Karpas-422 (cell line): ENCODE measurements at regions not wholly inside any gene's neighbourhood (a gene's known extent, or its start where the extent isn't known, plus 50 kb on each side); places are given as distances from the start of the nearest gene placed in this dataset.

Experiments
- DNase-seq: peaks from one replicate; pipeline ENCODE4 v3.0.0-alpha.2; 2015
- H2AFZ ChIP-seq: fragments of 200-600 bp; sonication (generic); 2 replicates; pipeline ENCODE4 v1.6.1; 2014; ENCODE audit warnings: antibody characterized with exemption, low read length, mixed read lengths
- H3K27ac ChIP-seq: fragments of 200-600 bp; sonication (generic); 2 replicates; pipeline ENCODE4 v1.5.1; 2014; ENCODE audit warnings: mild to moderate bottlenecking, low read length, moderate library complexity
- H3K27me3 ChIP-seq: fragments of 200-600 bp; sonication (generic); 2 replicates; pipeline ENCODE4 v1.6.1; 2014; ENCODE audit warnings: low read length, mixed read lengths
- H3K36me3 ChIP-seq: fragments of 200-600 bp; sonication (generic); 2 replicates; pipeline ENCODE4 v1.6.1; 2014; ENCODE audit warnings: low read length, mixed read lengths; ENCODE audit not compliant: insufficient read depth
- H3K4me1 ChIP-seq: fragments of 200-600 bp; sonication (generic); 2 replicates; pipeline ENCODE4 v1.6.1; 2014; ENCODE audit warnings: mild to moderate bottlenecking, low read length, mixed read lengths
- H3K4me2 ChIP-seq: fragments of 200-600 bp; sonication (generic); 2 replicates; pipeline ENCODE4 v1.6.1; 2014; ENCODE audit warnings: low read length, low read depth, mild to moderate bottlenecking; ENCODE audit not compliant: poor library complexity, severe bottlenecking
- H3K4me3 ChIP-seq: fragments of 200-600 bp; sonication (generic); 2 replicates; pipeline ENCODE4 v1.5.1; 2014; ENCODE audit warnings: mild to moderate bottlenecking, antibody characterized with exemption, low read length, mixed read lengths
- H3K79me2 ChIP-seq: fragments of 200-600 bp; sonication (generic); 2 replicates; pipeline ENCODE4 v1.6.1; 2014; ENCODE audit warnings: mild to moderate bottlenecking, low read length, mixed read lengths
- H3K9ac ChIP-seq: fragments of 200-600 bp; sonication (generic); 2 replicates; pipeline ENCODE4 v1.6.0; 2014; ENCODE audit warnings: low read length
- H3K9me2 ChIP-seq: fragments of 200-600 bp; sonication (generic), shearing (Covaris generic); replicated peaks from 2 replicates; pipeline ENCODE4 v1.6.0; 2014; ENCODE audit warnings: mild to moderate bottlenecking, low read length, moderate library complexity; ENCODE audit not compliant: insufficient read depth
- H3K9me3 ChIP-seq: fragments of 300-700, 200-600 bp; sonication (generic); 2 replicates; pipeline ENCODE4 v1.6.1; 2014; ENCODE audit warnings: low read length, mixed read lengths
- H4K20me1 ChIP-seq: fragments of 200-600 bp; sonication (generic); 2 replicates; pipeline ENCODE4 v1.6.1; 2014; ENCODE audit warnings: mild to moderate bottlenecking, antibody characterized with exemption, low read length, low read depth; ENCODE audit not compliant: insufficient read depth

GRCh38 chr21:14903172-14903865 lies 161.5 kb downstream of the NRIP1 start:
- no peak overlapping the region for H3K4me2 ChIP-seq
- H3K9me3 ChIP-seq: peaks cover 11% of the 10 kb centered on the region; the same call in 1 of the 2 replicates
- no peak overlapping the region for H3K9ac ChIP-seq
- H2AFZ ChIP-seq: no peak overlapping the region
- no peak overlapping the region for H3K4me3 ChIP-seq
- H3K27me3 ChIP-seq: no peaks in the 10 kb centered on the region
- H3K27ac ChIP-seq: no peak overlapping the region
- no peak for DNase-seq
- no peaks in the 10 kb centered on the region for H3K36me3 ChIP-seq
- no peaks in the 10 kb centered on the region for H3K79me2 ChIP-seq
- no peaks in the 10 kb centered on the region for H3K4me1 ChIP-seq
- H3K9me2 ChIP-seq: no peaks in the 10 kb centered on the region
- H4K20me1 ChIP-seq: no peaks in the 10 kb centered on the region

GRCh38 chr21:14901482-14901958 lies 163.3 kb downstream of the NRIP1 start:
- Histone ChIP-seq H3K9me2 (no peaks in the 10 kb centered on the region), H3K4me1 (no peaks in the 10 kb centered on the region), H3K4me3 (no peak overlapping the region), H4K20me1 (no peaks in the 10 kb centered on the region), H3K9me3 (peaks cover 9% of the 10 kb centered on the region; the same call in 1 of the 2 replicates), H3K36me3 (no peaks in the 10 kb centered on the region), H3K27ac (no peak overlapping the region), H3K27me3 (no peaks in the 10 kb centered on the region), H3K4me2 (no peak overlapping the region), H3K9ac (no peak overlapping the region), H3K79me2 (no peaks in the 10 kb centered on the region), H2AFZ (no peak overlapping the region)
- DNase-seq: no peak

GRCh38 chr21:14900611-14901010 lies 164.2 kb downstream of the NRIP1 start:
- H3K4me2 ChIP-seq: no peak overlapping the region
- no peak overlapping the region for H3K4me3 ChIP-seq
- peaks cover 7% of the 10 kb centered on the region; the same call in 1 of the 2 replicates for H3K9me3 ChIP-seq
- no peaks in the 10 kb centered on the region for H3K27me3 ChIP-seq
- no peaks in the 10 kb centered on the region for H3K4me1 ChIP-seq
- no peak overlapping the region for H3K9ac ChIP-seq
- H2AFZ ChIP-seq: no peak overlapping the region
- no peaks in the 10 kb centered on the region for H3K36me3 ChIP-seq
- H4K20me1 ChIP-seq: no peaks in the 10 kb centered on the region
- no peak for DNase-seq
- no peak overlapping the region for H3K27ac ChIP-seq
- H3K79me2 ChIP-seq: no peaks in the 10 kb centered on the region
- H3K9me2 ChIP-seq: no peaks in the 10 kb centered on the region

- no peak overlapping the region for H3K4me2 ChIP-seq
These were observed 164.7 kb downstream of the NRIP1 start for GRCh38 chr21:14900058-14900457.

GRCh38 chr21:14895792-14896191 lies 169.0 kb downstream of the NRIP1 start:
- Histone ChIP-seq H3K9me2 (no peaks in the 10 kb centered on the region), H3K27ac (no peak overlapping the region), H3K4me2 (no peak overlapping the region), H3K36me3 (no peaks in the 10 kb centered on the region), H3K9me3 (peaks cover 15% of the 10 kb centered on the region), H3K4me3 (no peak overlapping the region), H3K27me3 (no peaks in the 10 kb centered on the region), H3K79me2 (no peaks in the 10 kb centered on the region), H2AFZ (no peak overlapping the region), H3K9ac (no peak overlapping the region), H4K20me1 (no peaks in the 10 kb centered on the region), H3K4me1 (no peaks in the 10 kb centered on the region)
- DNase-seq: no peak

More at GRCh38 chr21:14900058-14900457, 164.7 kb downstream of the NRIP1 start:
- Histone ChIP-seq H3K9me2 (no peaks in the 10 kb centered on the region), H3K9me3 (peaks cover 10% of the 10 kb centered on the region; the same call in 1 of the 2 replicates), H3K36me3 (no peaks in the 10 kb centered on the region), H4K20me1 (no peaks in the 10 kb centered on the region), H3K27ac (no peak overlapping the region), H3K27me3 (no peaks in the 10 kb centered on the region), H3K4me1 (no peaks in the 10 kb centered on the region), H2AFZ (no peak overlapping the region), H3K9ac (no peak overlapping the region), H3K4me3 (no peak overlapping the region), H3K79me2 (no peaks in the 10 kb centered on the region)
- no peak for DNase-seq

GRCh38 chr21:14890141-14890540 lies 174.7 kb downstream of the NRIP1 start:
- no peaks in the 10 kb centered on the region for H4K20me1 ChIP-seq

GRCh38 chr21:14889080-14889810 lies 175.6 kb downstream of the NRIP1 start:
- H3K9ac ChIP-seq: no peak overlapping the region
- H3K9me3 ChIP-seq: peaks cover 13% of the 10 kb centered on the region
- no peaks in the 10 kb centered on the region for H3K9me2 ChIP-seq
- no peak for DNase-seq
- H3K4me3 ChIP-seq: no peak overlapping the region
- no peak overlapping the region for H2AFZ ChIP-seq
- no peaks in the 10 kb centered on the region for H3K27me3 ChIP-seq
- H3K4me2 ChIP-seq: no peak overlapping the region
- no peaks in the 10 kb centered on the region for H3K79me2 ChIP-seq
- H3K4me1 ChIP-seq: no peaks in the 10 kb centered on the region
- H4K20me1 ChIP-seq: no peaks in the 10 kb centered on the region
- H3K27ac ChIP-seq: no peak overlapping the region
- H3K36me3 ChIP-seq: no peaks in the 10 kb centered on the region

More at GRCh38 chr21:14890141-14890540, 174.7 kb downstream of the NRIP1 start:
- H3K27ac ChIP-seq: no peak overlapping the region
- H3K4me1 ChIP-seq: no peaks in the 10 kb centered on the region
- no peak overlapping the region for H2AFZ ChIP-seq
- no peak overlapping the region for H3K4me3 ChIP-seq
- DNase-seq: no peak
- H3K79me2 ChIP-seq: no peaks in the 10 kb centered on the region
- peaks cover 13% of the 10 kb centered on the region for H3K9me3 ChIP-seq
- no peak overlapping the region for H3K9ac ChIP-seq
- no peak overlapping the region for H3K4me2 ChIP-seq
- H3K27me3 ChIP-seq: no peaks in the 10 kb centered on the region
- H3K9me2 ChIP-seq: no peaks in the 10 kb centered on the region
- no peaks in the 10 kb centered on the region for H3K36me3 ChIP-seq

- H3K4me2 ChIP-seq: no peak overlapping the region
- no peak overlapping the region for H3K9ac ChIP-seq
- H3K27me3 ChIP-seq: no peaks in the 10 kb centered on the region
- H3K79me2 ChIP-seq: no peaks in the 10 kb centered on the region
- no peak for DNase-seq
- no peak overlapping the region for H3K4me3 ChIP-seq
- H3K36me3 ChIP-seq: no peaks in the 10 kb centered on the region
- H3K9me2 ChIP-seq: no peaks in the 10 kb centered on the region
- no peak overlapping the region for H3K27ac ChIP-seq
- H3K4me1 ChIP-seq: no peaks in the 10 kb centered on the region
- no peaks in the 10 kb centered on the region for H4K20me1 ChIP-seq
- peaks cover 9% of the 10 kb centered on the region for H3K9me3 ChIP-seq
- H2AFZ ChIP-seq: no peak overlapping the region
These were observed 176.6 kb downstream of the NRIP1 start for GRCh38 chr21:14888202-14888601.
